ENCODE measurements at regions not wholly inside any gene's neighbourhood (a gene's known extent, or its start where the extent isn't known, plus 50 kb on each side); places are given as distances from the start of the nearest gene placed in this dataset.

- DNase-seq, result peak; percentile 96
Measured at GRCh38 chr11:131302836-131303235, 67.6 kb upstream of the NTM start.

- peak; percentile 65 for DNase-seq
Measured at GRCh38 chr11:131303611-131304119, 66.8 kb upstream of the NTM start.

- DNase-seq, result no peak
Measured at GRCh38 chr11:131305005-131305404, 65.4 kb upstream of the NTM start.

- no peak for DNase-seq
Measured at GRCh38 chr11:131307506-131307905, 62.9 kb upstream of the NTM start.

- DNase-seq, result no peak
Measured at GRCh38 chr11:131309776-131310175, 60.6 kb upstream of the NTM start.

- no peak for DNase-seq
Measured at GRCh38 chr11:131311776-131312514, 58.5 kb upstream of the NTM start.
